IPS DF 4.7 (cell line): ENCODE measurements at regions not wholly inside any gene's neighbourhood (a gene's known extent, or its start where the extent isn't known, plus 50 kb on each side); places are given as distances from the start of the nearest gene placed in this dataset.
A peak's percentile ranks its signal among the peaks of the same experiment; 100 is the strongest.

Experiments
- DNase-seq: peaks from one replicate; pipeline ENCODE4 v3.0.0-alpha.2; 2013; ENCODE audit warnings: low spot score; ENCODE audit errors: extremely low read depth

DNA sequence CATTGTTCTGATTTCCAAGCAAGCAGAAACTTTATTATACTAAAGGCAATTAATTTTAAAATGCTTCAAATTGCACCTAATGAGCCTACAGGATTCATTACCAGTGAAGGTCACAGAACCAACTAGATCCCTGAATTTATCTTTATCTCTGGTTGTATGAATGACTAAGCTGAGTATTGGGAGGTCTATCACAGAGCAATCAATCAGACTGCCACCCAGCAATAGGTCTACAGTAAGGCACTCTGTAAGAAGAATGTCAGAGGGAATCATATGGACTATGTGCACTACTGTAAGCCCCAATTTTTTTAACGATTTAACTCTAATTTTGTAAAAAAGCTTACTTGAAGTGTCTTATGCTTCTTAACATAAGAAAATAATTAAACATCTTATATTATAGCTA is 707.0 kb downstream of the AMY1C start:
- no peak for DNase-seq

DNA sequence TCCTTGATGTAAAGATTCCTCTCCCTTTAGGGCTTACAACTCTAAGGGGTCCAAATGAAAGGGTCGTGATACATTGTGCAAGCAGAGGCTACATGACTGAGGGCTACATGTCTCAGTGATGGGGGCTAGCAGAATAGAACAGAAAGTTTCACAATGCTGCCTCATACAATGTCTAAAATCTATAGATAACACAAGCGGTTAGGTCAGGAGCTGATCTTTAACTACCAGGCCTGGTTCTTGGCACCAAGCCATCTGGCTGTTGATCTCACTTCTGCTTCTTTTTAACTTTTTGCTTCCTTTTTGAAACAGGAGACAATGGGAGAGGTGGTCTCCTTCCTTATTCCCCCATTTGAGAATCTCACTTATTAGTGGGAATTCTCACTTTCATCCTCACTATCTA is 710.2 kb downstream of the AMY1C start:
- DNase-seq = no peak

DNA sequence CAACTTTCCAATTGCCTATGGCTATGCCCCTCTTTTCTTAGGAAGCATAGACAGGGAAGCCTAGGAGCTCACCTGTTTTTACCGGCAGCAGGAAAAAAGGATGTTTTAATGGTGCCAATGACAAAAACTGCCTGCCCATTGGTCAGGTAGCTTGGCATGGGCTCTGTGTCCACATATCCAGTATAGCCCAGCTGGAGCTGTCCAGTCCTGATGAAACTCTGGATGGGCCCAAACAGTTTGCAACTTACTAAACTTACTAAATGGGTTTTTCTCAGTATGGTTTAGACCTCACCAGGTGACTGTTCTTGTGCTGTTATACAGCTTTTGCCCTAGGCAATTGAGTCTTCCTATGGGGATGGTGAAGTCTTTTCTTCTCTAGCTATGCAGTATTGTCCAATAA is 711.2 kb downstream of the AMY1C start:
- DNase-seq = no peak

DNA sequence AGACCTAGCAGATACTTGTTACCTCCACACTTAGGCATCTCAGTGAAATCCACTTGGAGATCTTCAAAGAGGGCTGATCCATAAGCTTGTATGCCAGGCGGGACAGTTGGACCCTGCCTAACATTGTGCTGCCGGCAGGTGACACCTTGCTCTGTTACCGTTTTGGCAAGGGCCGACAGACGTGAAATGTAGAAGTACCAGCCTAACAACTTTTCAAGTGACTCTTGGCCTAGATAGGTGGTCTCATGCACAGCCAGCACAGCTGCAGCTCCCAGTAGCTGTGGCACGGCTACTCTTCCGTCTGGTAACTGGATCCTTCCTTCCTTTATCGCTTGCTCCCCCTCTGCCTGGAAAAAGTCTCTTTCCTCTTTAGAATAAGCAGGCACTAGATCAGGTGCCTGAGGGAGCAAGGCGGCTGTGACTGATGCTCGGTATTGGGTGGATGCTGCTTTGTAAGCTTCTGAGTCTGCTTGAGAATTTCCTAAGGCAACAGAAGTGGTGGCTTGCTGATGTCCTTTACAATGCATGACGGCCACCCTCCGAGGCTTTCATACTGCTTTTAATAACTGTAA is 713.5 kb downstream of the AMY1C start:
- DNase-seq = no peak

DNA sequence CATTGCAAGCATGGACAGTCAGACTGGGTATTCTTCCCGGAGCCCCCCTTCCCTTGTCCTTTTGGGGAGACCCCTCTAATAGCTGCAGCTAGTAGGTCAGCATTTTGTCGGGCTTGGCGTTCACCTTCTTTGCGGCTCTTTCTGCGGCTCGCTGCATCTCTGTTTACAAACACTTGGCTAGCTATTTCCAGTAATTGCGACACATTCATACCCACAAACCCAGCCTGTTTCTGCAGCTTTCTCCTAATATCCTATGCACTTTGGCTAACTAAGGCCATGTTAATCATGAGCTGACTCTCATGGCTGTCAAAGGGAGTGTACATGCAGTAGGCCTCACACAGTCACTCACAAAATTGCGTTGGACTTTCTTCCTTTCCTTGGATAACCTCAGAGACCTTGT is 716.4 kb downstream of the AMY1C start:
- DNase-seq = no peak

DNA sequence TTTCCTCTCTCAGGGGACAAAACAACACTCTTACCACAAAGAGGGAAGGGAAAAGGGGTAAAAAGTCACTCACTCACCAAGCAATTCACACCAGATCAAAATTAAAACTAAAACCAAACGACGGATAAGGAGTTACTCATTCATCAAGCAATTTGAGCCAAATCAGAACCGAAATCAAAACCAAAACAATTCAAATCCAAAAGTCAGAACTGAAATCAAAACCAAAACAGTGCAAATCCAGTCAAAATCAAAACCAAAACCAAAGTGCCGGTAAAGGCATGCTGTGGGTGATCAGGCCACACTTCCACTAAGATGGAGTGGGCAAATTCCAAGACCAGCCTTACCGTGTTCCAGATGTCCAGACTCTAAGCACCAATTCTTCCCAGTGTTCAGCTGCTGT is 717.9 kb downstream of the AMY1C start:
- DNase-seq = no peak

DNA sequence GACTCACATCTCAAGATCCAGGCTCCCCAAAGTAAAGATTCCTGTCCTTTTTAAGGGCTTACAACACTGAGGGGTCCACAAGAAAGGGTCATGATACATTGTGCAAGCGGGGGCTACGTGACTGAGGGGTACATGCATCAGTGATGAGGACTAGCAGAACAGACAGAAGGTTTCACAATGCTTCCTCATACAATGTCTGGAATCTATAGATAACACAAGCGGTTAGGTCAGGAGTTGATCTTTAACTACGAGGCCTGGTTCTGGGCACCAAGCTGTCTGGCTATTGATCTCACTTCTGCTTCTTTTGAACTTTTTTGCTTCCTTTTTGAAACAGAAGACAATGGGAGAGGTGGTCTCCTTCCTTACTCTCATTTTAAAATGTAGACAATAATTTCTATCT is 718.6 kb downstream of the AMY1C start:
- no peak for DNase-seq

DNA sequence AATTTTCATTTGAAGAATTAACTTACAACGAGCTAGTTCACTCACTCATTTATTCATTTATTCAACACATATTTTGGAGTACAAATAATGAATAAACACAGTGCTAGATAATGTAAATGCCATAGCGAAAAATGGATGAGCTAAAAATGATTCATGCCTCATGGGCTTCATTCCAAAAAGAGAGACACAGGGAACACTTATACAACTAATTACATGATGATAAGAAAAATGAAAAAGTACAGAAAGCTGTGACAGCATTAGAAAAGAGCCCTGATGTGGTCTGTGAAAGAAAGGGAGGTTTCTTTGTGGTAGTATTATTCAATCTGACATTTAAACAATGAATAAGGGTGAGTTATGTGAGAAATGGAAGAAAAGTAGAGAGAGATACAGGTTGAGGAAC is 726.4 kb downstream of the AMY1C start:
- DNase-seq = no peak

DNA sequence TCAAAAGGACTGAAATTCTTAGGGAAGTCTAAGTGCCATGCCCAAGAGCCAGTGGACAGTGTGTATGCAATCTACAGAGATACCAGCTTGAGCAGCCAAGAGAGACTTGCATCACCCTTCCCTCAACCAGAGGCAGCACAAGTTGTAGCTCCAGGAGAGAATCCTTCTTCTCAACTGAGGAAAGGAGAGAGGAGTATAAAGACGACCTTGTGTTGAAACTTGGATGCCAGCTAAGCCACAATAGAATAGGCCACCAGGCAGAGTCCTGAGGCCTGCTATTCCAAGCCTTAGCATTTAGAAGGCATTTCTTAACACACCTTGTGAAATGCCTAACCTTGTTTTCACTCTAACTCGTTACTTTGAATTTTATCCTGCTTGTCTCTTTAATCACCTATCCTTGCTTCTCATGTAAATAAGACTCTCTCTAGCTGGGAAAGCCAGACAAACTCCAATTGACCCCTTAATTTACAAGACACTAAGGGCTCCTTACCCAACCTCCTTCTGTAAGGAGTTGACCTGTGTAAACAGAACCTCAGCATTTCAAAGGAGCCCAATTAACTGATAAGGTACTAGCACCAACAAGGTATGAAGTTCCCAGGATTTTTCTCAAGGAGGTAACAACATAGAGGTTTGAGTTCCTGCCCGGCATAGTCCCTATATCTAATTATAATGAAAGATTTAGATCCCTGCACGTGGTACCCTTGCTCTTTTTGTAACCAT is 738.8 kb downstream of the AMY1C start:
- DNase-seq = peak; percentile 14

DNA sequence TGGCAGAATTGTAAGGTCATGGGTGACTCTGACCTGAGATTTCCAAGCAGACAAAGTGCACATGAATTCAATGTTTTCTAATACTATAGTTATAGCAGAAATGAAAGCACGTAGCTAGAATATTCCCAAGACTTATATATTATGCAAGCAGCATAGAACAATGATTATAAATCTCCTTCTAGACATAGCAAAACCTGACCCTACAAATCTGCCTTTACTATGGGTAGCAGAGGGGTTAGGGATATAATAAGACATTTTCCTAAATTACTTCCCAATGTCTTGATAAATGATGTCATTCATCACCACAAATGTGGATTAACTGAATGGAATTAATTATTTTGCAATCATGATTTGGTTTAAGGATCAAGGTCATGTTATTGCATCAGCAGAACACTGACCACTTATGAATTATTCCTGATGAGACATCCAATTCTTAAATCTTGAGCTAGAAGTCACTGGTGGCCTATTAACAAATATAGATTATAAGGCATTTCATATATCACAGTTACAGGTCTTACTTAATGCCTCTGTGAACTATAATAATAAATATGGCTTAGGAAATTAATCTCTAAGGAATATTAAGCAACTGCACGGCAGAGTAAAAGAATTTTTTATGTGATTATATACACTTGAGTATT is 776.6 kb downstream of the AMY1C start:
- no peak for DNase-seq

DNA sequence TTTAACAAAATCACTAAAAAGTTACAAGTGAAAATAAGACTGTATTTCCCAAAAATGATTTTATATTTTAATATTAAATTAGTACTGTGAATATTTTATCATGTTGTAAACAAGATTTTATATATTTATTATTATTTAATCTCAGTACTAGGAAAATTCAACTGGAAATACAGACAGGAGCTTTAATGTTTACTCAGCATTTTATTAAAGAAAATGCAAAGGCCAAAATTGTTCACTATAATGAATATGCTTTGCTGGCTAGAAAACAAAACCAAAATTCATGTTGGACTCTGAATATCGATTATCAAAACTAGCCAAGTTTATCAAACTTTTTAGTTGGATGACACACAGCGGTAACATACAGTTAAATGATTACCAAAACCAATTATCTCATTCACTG is 782.3 kb downstream of the AMY1C start:
- no peak for DNase-seq

DNA sequence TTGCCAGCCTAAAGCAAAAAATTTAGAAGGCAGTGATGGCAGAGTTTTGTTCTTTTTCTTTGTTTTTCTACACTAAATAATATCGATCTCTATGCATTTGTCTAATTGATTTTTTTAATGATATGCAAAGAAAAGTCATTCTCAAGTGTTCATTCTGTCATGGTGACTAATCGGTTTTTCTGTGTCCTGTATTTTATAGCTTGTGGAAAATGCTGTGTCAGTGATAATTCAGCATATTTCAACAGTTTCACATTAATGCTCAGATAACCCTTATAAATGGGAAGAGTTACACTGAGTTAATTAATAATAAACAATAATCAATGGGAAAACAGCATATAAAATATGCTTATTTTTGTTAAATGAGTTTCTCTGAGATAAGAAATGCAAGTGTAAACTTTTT is 824.9 kb downstream of the AMY1C start:
- DNase-seq = no peak

DNA sequence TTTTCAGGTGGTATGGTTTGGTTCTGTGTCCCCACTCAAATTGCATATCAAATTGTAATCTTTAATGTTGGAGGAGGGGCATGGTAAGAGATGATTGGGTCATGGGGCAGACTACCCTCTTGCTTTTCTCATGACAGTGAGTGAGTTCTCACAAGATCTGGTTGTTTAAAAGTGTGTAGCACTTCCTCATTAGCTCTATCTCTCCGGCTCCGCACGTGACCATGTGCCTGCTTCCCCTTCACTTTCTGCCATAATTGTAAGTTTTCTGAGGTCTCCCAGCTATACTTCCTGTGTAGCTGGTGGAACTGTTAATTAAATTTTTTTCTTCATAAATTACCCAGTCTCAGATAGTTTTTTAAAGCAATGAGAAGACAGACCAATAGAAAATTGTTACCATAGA is 843.2 kb downstream of the AMY1C start:
- DNase-seq = no peak

DNA sequence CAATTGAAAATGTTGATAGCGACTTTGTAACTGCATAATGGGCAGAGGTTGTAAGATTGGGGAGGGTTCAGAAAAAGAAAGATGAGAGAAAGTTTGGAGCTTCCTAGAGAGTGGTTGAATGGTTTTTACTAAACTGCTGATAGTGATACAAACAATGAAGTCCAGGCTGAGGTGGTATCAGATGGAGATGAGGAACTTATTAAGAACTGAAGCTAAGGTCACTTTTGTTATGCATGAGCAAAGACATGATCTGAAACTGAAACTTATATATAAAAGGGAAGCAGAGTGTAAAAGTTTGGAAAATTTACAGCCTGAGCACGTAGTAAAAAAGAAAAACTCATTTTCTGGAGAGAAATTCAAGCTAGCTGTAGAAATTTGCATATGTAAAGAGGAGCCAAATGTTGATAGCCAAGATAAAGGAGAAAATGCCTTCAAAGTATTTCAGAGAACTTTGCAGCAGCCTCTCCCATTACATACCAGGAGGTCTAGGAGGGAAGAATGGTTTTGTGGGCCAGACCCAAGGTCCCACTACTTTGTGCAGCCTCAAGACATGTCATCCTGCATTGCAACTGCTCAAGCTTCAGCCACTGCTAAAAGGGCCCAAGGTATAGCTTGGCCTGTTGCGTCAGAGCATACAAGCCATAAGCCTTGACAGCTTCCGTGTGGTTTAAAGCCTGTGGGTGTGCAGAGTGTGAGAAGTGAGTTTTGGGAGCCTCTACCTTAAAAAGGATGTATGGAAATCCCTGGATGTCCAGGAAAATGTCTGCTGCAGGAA is 843.9 kb downstream of the AMY1C start:
- no peak for DNase-seq

DNA sequence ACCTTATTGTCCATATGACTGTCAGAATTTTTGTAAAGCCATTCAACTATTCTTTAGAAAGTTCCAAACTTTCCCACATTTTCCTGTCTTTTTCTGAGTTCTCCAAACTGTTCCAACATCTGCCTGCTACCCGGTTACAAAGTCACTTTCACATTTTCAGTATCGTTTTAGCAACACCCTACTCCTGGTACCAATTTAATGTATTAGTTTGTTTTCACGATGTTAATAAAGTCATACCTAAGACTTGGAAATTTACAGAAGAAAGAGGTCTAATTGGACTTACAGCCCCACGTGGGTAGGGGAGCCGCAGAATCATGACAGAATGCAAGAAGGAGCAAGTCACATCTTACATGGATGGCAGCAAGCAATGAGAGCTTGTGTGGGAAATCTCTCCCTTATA is 867.8 kb downstream of the AMY1C start:
- no peak for DNase-seq

DNA sequence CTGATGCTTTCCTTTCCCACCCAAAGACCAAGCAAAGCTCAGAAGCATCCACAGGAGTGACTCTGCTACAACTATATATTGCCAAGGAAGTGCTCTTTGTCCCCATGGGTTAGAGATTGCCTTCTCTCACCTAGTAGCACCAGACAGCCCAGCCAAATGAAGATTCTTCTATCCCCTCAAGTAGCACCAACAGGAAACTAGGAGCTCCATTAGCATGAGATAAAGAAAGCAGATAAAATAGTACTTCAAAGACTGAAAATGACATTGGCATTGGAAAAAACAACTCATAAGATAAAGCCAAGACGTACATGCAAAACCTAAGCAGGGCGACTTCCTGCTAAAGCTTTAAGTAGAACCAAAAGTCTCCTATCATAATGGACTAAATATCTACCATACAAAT is 871.5 kb downstream of the AMY1C start:
- no peak for DNase-seq

DNA sequence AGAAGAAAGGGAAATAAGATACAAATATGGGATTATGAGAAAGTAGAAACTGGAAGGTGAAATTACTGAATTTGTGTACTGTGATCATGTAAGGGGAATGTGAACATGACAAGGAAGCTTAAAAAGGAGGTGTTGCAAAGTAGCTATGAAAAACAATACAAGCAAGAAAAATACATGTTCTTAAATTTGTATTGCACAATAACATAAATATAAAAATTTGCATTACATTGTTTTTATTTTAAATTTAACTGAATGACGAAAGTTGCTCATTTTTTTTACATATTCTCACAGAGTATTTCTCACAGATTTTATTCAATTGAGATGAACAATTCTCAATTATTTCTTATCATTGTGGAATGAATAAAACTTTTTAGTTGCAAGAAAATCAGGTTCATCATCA is 874.8 kb downstream of the AMY1C start:
- DNase-seq = no peak

DNA sequence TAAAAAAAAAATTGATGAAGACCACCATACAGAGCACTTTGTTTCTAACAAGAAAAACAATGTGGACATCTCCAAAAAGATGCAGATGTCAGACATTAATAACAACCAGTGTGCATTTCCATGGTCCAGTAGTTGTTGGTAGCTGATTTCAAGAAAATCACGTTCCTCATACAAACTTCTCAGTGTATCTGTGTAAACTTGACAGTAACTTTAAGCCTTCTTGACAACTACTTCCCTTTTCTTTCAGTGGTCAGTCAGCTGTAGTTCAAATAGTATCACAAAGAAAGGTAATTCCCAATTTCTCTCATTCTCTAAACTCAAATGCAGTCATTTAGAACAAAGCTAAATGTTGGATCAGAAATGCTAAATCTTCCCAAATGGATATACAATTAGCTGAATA is 879.9 kb downstream of the AMY1C start:
- no peak for DNase-seq

DNA sequence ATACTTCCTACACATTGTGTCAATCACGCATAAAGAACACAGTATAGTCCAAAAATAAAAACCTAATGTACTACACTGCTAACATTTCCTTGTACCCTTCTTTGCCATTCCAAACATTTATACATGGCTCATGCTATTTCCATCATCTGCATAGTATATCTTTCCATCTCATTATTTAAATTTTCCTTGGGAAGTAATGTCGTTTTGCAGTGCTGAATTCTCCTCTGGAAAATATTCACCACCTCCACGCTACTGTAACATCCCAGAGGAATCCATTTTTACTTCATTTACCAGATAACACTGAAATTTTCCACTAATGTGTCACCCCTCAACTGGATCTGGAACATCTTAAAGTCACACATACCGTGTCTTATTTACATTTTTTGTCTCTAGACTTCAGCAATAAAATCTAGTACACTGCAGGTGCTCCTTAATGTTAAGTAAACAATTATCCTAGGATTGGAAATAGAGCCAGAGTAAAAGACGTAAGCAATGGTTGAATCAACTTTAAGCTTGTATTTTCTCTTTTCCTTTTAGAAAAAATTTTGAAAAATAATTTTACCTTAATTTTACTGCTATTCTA is 881.0 kb downstream of the AMY1C start:
- DNase-seq = no peak

DNA sequence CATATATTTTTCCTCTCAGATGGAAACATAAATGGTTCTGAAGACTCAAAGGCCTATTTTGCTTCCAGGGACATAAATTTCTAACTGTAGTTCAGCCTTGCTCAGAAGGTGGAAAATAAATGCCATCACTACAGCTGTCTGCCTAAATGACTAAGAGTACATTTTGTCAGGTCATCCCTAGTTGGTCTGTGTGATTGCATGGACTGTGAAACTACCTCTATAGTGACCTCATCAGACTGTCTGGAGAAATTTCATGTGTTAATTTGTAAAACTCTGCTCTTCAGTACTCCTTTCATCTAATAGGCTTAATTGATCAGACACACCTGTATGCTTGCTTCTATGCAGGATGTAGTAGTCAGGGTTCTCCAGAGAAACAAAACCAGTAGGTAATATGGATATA is 886.9 kb downstream of the AMY1C start:
- no peak for DNase-seq

DNA sequence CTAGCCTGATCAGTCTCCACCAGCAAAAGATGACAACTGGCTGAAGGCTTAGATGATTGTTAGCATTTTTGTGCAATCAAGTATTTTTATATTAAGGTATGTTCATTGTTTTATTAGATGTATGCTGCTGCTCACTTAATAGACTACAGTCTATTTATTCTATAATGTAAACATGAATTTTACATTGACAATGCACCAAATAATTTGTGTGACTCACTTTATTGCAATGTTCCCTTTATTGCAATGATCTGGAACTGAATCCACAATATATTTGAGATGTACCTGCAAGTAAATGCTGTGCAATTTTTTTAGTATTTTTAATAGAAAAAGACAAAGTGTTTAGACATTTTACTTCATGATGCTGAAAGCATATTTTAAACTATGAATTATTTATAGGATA is 896.5 kb downstream of the AMY1C start:
- no peak for DNase-seq

DNA sequence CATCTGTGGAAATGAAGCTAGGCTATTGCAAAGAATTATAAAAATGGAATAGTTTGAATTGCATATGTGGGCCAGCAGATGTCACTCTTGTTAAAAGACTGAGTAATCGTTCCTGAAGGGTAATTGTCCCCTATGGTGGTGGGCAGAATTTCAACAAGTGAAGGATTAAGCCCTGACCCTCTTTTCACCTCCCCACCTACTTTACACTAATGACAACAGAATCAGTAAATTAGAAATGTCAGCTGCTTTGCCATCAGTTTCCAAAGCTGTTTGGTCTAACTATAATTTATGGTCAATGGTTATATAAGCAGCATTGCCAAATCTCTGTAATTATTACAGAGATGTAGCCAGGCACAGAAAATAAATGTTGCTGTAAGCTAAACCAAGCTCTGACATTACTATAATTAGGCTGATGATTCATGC is 898.6 kb downstream of the AMY1C start:
- DNase-seq = peak; percentile 19
